Thyroid gland (tissue), 4 donors: ENCODE measurements at regions not wholly inside any gene's neighbourhood (a gene's known extent, or its start where the extent isn't known, plus 50 kb on each side); places are given as distances from the start of the nearest gene placed in this dataset.

Experiments used
- DNase-seq, 2 donors: peaks; one replicate each; pipeline ENCODE4 v3.0.0-alpha.2; 2019
- H3K27ac ChIP-seq, 3 donors: fragments of 200-600 bp; sonication (generic); 1 replicate in 2 of 3; 2 replicates in 1 of 3; pipeline ENCODE4 v1.5.1; 2016 to 2019; ENCODE audit warnings: mild to moderate bottlenecking in 1 of 3, moderate library complexity in 1 of 3
- H3K27me3 ChIP-seq: fragments of 200-600 bp; sonication (generic); one replicate; pipeline ENCODE4 v1.5.1; 2019
- H3K36me3 ChIP-seq, 2 donors: fragments of 200-600 bp; sonication (generic); one replicate each; pipeline ENCODE4 v1.5.1; 2016 to 2019
- H3K4me1 ChIP-seq, 2 donors: fragments of 200-600 bp; sonication (generic); one replicate each; pipeline ENCODE4 v1.5.1; 2017 to 2019
- H3K4me3 ChIP-seq, 3 donors: fragments of 200-600 bp; sonication (generic); replicated peaks in 1 of 3; 1 replicate in 2 of 3; 2 replicates in 1 of 3; pipeline ENCODE4 v1.5.1; 2016; ENCODE audit warnings: mild to moderate bottlenecking in 1 of 3
- H3K9me3 ChIP-seq: fragments of 200-600 bp; sonication (generic); one replicate; pipeline ENCODE4 v1.5.1; 2017
- CTCF ChIP-seq, 6 experiments: fragments of 200-600 bp in 3 of 6; fragments of 450-650 bp in 3 of 6; sonication (generic) in 3 of 6; IDR thresholded peaks; one replicate each; pipeline ENCODE4 v1.5.1; 2016 to 2019; ENCODE audit warnings: antibody characterized with exemption in 6 of 6, mild to moderate bottlenecking in 2 of 6, inconsistent platforms in 1 of 6, moderate library complexity in 1 of 6
- POLR2A ChIP-seq, 2 donors: fragments of 450-650 bp; IDR thresholded peaks; one replicate each; pipeline ENCODE4 v1.6.1; 2017; ENCODE audit warnings: antibody characterized with exemption in 2 of 2, mild to moderate bottlenecking in 2 of 2, moderate library complexity in 1 of 2
- WGBS, 2 donors: methylation state at CpG; one replicate each; pipeline ENCODE4 v1.1.5; 2017; 5-methylcytosine and 5-hydroxymethylcytosine counted together
- intact Hi-C: fragments of 100-400 bp; cut with DNase I; formaldehyde crosslinking; loops from one replicate; pipeline ENCODE4 v1.15.1; 2023

GRCh38 chr6:14693301-14694192 is 552.3 kb upstream of the JARID2 start:
- no peaks in the 10 kb centered on the region for H3K27me3 ChIP-seq
- WGBS, 2 donors: 85 to 89% methylated on average over 10 of the region's 10 CpGs
- intact Hi-C loops: no loop called here
- H3K9me3 ChIP-seq: no peaks in the 10 kb centered on the region
- no peak overlapping the region for H3K27ac ChIP-seq
- no peaks in the 10 kb centered on the region for H3K36me3 ChIP-seq
- no peaks in the 10 kb centered on the region for H3K4me1 ChIP-seq
- TF ChIP-seq CTCF (IDR thresholded peaks at IDR 0.05) (no peak), POLR2A (IDR thresholded peaks at IDR 0.05) (no peak)
- H3K4me3 ChIP-seq: no peak overlapping the region
- DNase-seq: no peak

DNA sequence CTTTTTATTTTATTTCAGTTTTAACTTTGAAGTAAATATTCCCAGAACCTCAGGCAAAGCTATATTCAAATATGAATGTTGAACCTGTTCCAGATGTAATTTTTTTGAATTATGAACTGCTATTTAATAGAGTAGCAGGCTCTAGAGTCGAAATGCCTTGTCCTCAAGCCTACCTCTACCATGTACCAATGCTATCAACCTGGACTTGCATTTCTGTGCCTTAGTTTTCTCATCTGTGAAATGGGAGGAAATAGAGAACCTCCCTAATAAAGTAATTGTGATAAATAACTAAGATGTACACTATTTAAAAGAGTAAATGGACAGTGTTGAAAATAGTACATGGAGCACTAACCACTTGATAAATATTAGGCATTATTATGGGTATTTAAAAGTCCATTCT is 551.6 kb upstream of the JARID2 start:
- Histone ChIP-seq H3K36me3 (no peaks in the 10 kb centered on the region), H3K27ac (no peak overlapping the region), H3K27me3 (no peaks in the 10 kb centered on the region), H3K4me1 (no peaks in the 10 kb centered on the region), H3K4me3 (no peak overlapping the region), H3K9me3 (no peaks in the 10 kb centered on the region)
- 79 to 86% methylated on average over 1 of the region's 1 CpG for WGBS, 2 donors
- TF ChIP-seq CTCF (IDR thresholded peaks at IDR 0.05) (no peak), POLR2A (IDR thresholded peaks at IDR 0.05) (no peak)
- no peak for DNase-seq
- intact Hi-C loops: no loop called here

DNA sequence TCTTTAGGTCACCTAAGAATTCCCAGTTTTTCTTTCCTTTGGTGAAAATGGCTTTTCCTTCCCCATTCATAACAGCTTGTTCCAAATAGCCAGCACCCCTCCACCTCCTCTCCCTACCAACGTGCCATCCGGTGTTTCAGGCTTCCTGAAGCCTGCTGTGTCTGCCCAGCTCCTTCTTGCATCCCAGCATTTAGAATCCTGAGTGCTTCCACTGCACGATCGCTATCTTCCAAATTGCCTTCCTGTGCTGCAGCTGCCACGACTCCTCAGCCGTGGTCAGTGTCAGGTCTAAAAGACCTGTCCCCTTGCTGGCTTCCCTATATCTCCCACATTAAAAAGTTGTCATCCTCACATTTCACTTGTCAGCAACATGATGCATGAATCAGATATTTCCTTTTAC is 550.3 kb upstream of the JARID2 start:
- no peak for DNase-seq
- no peaks in the 10 kb centered on the region for H3K27me3 ChIP-seq
- no peaks in the 10 kb centered on the region for H3K36me3 ChIP-seq
- intact Hi-C loops: no loop called here
- no peak overlapping the region for H3K27ac ChIP-seq
- no peaks in the 10 kb centered on the region for H3K9me3 ChIP-seq
- no peaks in the 10 kb centered on the region for H3K4me1 ChIP-seq
- TF ChIP-seq POLR2A (IDR thresholded peaks at IDR 0.05): no peak
- TF ChIP-seq CTCF (IDR thresholded peaks at IDR 0.05): no peak
- 66 to 75% methylated on average over 6 of the region's 6 CpGs for WGBS, 2 donors
- no peak overlapping the region for H3K4me3 ChIP-seq

- DNase-seq: no peak
- H3K27me3 ChIP-seq: no peaks in the 10 kb centered on the region
- H3K9me3 ChIP-seq: no peaks in the 10 kb centered on the region
- H3K4me1 ChIP-seq: no peaks in the 10 kb centered on the region
- intact Hi-C loops: no loop called here
- H3K27ac ChIP-seq: no peak overlapping the region
- no peak for TF ChIP-seq CTCF (IDR thresholded peaks at IDR 0.05)
- 97 to 98% methylated on average over 4 of the region's 4 CpGs for WGBS, 2 donors
- H3K36me3 ChIP-seq: no peaks in the 10 kb centered on the region
- H3K4me3 ChIP-seq: no peak overlapping the region
These were observed 549.5 kb upstream of the JARID2 start for GRCh38 chr6:14696367-14696766.

DNA sequence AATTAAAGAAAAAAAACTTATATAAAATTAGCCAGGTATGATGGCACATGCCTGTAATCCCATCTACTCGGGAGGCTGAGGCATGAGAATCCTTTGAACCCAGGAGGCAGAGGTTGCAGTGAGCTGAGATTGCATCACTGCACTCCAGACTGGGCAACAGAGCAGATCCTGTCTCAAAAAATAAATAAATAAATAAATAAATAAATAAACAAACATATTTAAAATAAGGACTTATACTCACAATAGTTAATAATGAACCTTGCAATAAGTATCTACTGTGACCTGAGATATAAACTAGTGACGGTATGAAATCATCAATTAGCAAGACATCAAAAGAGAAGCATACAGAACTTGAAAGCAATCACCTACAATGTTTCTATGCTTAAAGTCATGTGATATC is 548.4 kb upstream of the JARID2 start:
- TF ChIP-seq POLR2A (IDR thresholded peaks at IDR 0.05) (no peak), CTCF (IDR thresholded peaks at IDR 0.05) (no peak)
- 89 to 94% methylated on average over 2 of the region's 2 CpGs for WGBS, 2 donors
- DNase-seq: no peak
- H3K9me3 ChIP-seq: no peaks in the 10 kb centered on the region
- intact Hi-C loops: no loop called here
- no peaks in the 10 kb centered on the region for H3K27me3 ChIP-seq
- no peaks in the 10 kb centered on the region for H3K36me3 ChIP-seq
- H3K27ac ChIP-seq: no peak overlapping the region
- no peak overlapping the region for H3K4me3 ChIP-seq
- no peaks in the 10 kb centered on the region for H3K4me1 ChIP-seq
